NCI-H2107 treated with DMSO at 0.1 percent for 48 hours (cell line): ENCODE measurements at regions not wholly inside any gene's neighbourhood (a gene's known extent, or its start where the extent isn't known, plus 50 kb on each side); places are given as distances from the start of the nearest gene placed in this dataset.

Experiments used
- DNase-seq: peaks from one replicate; lab custom pipeline; 2025; ENCODE audit not compliant: unreplicated experiment; lab: John Stamatoyannopoulos, UW

DNA sequence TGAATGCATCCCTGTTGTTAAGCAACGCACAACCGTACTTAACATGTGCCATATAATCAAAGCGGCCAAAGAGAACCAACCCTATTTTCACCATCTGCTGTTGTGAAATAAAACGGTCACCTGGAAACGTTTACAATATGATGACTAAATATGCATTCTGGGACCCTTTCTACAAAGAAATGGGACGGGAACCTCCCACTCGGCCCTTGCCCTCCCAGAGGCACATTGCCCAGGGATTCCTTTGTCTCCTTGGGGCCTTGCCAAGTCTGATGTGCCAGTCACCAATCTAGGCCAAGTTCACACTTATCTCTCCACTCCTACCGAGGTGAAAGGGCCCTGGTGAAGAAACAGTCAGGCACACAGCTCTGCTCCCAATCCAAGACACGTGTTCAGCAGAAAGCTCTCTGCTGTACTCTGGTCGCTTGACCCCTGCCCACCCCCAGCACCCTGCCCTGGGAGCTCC is 427.4 kb upstream of the JARID2 start:
- DNase-seq, result no peak

- DNase-seq, result no peak
Measured at GRCh38 chr6:14819001-14819400, 426.9 kb upstream of the JARID2 start.

DNA sequence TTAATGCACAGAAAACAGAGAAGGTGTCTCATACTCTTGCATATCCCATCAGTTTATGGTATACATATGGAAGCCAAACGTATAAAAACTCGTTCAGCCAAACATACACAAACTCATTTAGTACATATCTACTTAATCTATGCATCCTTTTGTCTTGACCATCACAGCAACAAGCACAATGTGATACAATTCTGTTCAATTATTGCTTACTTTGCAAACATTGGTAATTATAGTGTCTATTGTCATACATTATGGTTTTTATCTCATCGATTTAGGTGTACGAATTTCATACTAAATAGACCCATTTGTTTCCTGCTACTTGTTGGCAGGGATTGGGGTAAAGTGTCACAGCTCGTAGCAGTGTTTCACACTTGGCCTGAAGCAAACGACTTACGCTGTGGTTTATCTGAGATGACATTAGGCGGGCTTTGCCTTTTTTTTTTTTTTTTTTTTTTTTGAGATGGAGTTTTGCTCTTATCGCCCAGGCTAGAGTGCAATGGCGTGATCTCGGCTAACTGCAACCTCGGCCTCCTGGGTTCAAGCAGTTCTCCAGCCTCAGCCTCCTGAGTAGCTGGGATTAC is 425.9 kb upstream of the JARID2 start:
- no peak for DNase-seq

DNA sequence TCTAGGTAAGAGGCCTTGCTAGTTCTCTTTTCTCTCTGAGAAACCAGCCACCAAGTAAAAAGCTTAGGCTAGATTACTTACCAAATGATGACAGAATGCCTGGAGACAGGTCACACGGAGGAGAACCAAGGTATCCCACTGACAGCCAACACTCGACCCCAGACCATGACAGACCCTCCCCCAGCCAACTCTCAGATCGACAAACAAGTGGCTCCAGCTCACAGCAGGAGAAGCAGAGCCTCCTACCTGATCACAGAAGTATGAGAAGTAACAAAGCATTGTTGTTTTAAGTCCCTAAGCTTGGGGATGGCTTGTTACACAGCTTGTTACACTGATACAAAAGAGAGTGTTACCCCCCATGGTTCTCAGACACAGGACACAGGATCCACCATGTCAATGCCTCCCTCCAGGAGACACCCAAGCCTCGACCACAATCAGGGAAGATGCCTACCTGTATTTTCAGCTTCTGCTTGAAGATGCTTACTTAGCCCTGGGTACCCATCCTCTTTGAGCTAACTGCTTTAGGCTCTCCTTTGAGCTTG is 423.8 kb upstream of the JARID2 start:
- DNase-seq, result no peak

GRCh38 chr6:14822679-14823078 is 423.2 kb upstream of the JARID2 start:
- no peak for DNase-seq

- DNase-seq, result peak; percentile 9
Measured at GRCh38 chr6:14824060-14824459, 421.8 kb upstream of the JARID2 start.

DNA sequence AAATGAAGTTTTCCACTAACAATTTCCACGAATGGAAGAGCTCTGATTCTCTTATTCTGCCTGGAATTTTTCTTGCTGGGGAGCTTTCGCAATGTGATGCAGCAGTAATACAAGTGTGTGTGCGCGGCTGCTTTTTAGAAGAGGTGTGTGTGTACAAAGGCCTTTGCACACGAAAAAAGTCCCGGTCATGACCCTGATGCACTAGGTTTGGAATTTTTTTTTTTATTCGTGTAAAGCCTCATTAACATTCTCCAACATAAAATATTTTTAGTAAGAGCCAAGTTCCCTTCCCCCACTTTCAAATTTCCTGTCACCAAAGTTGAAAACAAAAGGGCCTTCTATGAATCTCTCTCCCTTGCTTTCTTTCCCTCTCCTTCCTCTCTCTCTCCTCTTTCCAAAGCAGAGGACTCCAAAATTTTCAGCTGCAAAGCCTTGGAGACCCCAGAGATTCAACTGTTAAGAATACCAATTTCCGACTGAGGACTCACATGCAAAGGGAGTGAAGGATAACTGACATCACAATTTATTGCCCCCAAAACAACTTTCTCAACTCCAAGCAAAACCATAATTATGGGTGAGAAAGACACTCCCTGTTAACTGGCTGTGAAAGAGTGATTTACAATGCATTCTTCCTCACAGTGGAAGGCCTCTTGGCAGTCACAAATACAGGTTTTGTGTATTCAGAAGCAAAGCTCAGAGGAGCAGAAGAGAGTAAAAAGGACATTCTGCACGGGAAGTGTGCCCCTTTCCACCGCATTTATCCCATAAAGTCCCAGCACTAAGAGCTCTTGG is 421.2 kb upstream of the JARID2 start:
- no peak for DNase-seq

- DNase-seq, result peak; percentile 19
Measured at GRCh38 chr6:14826456-14826855, 419.4 kb upstream of the JARID2 start.

GRCh38 chr6:14827354-14827753 is 418.5 kb upstream of the JARID2 start:
- peak; percentile 3 for DNase-seq

DNA sequence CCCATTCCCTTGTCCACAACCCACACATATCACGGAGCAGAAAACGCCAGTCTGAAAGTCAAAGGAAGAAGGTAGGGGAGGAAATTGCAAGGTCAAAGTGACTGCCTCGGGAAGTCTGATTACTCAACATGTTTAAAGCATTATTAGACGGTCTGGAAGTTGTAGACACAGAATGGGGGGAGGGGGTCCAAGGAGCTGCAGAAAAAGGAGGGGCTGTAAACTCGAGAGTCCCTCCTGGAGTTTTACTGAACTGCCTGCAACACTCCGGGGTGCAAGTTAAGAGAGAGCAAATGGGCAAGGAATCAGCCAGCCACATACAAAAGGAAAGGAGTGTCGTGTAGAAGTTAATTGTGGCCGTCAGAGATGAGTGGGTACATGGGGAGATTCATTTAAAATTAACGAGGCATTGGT is 417.7 kb upstream of the JARID2 start:
- no peak for DNase-seq

DNA sequence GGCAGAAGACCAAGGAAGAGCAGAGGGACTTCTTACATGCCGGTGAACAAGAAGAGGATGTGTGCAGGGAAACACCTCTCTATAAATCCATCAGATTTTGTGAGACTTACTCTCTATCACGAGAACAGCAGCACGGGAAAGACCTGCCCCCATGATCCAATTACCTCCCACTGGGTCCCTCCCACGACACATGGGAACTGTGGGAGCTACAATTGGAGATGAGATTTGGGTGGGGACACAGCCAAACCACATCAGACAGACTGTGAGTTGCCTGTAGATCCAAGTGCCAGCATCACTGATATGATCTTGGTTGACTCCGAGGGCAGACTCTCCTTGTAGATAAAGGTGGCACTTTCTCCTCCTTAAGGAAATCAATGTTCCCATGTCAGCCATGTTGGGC is 414.8 kb upstream of the JARID2 start:
- no peak for DNase-seq

DNA sequence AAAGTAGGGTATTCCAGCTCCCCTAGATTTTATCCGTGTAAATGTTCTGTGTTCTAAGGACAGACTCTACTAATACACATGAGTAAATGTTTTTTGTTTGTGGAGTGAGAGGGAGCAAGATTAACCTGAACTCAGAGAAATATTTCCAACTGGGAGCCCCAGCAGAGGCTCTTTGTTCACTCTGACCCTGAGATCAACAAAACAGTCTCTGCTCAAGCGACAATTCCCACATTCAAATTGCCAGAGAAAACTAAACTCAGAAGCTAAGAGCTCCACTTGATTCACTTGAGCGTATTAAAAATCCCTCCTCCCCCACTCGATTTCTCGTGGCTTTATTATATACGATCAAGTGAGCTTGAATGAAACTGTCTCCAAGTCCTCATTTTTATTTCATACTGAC is 413.9 kb upstream of the JARID2 start:
- DNase-seq, result peak; percentile 25

- no peak for DNase-seq
Measured at GRCh38 chr6:14832427-14832826, 413.4 kb upstream of the JARID2 start.

DNA sequence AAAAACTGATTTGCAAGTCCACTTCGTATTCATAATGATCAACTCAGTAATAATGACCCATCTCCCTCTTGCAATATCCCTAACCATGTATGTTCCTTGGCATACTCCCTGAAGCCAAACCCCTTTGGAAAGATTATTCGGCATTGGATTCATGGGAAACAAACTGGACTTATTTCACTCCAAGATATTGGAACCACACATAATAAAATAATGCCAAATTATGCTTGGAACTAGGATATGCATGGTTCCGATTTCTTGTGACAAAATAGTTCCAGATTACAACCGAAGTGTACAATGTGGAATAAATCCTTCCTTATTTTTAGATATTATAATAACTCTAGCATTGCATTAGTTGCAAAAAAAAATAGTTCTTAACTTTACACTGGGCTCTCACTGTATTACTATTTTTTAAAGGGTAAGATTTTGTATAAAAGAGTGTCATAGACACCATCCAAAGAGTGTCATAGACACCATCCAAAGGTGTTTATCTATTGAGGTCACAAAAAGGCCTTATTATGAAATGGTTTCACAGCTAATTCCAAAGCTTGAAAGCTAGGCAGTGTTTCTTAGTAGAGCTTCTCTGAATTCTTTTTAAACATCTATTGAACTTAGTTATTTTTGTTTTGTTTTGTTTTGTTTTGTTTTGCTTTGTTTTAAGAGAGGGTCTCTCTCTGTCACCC is 410.9 kb upstream of the JARID2 start:
- no peak for DNase-seq

- DNase-seq, result no peak
Measured at GRCh38 chr6:14837435-14837834, 408.4 kb upstream of the JARID2 start.

DNA sequence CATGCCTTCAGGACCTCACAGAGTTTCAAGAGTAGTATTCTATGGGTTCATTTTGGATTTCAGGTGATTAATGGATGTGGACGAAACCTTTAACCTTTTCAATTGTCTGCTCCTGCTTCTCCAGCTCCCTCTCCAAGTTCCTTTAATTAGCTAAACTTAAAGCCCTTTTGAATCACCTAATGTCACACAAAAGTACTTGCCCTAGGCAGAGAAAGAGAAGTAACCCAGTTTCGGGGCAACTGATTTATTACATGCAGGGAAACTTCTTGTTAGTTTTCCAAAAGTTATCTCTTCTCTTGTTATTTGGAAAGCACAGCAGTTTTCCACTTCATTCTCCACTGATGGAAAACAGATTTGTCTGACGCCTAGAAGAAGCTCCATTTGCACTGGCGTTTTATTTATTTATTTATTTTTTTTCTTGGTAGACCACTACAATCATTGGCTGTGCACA is 407.7 kb upstream of the JARID2 start:
- no peak for DNase-seq

GRCh38 chr6:14841901-14842421 is 403.9 kb upstream of the JARID2 start:
- no peak for DNase-seq

DNA sequence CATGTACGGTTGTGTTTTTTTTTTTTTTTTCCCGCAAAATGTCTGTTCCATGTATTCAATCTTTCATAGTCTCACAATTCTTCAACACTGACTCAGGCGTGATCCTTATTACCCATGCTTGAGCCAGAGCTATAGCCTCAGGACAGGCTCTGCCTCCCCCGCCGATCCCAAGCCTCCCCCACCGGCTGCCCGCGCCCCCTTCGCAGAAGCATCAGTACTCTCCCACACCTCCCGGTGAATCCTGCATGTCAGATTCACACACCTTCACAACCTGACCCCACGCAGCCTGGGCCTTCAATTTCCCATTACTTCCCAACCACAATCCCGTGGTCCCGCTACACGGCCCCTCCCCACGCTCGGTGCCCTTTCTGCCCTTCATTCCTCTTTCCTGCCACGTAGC is 401.5 kb upstream of the JARID2 start:
- DNase-seq, result no peak

- no peak for DNase-seq
Measured at GRCh38 chr6:14848019-14848418, 397.9 kb upstream of the JARID2 start.

DNA sequence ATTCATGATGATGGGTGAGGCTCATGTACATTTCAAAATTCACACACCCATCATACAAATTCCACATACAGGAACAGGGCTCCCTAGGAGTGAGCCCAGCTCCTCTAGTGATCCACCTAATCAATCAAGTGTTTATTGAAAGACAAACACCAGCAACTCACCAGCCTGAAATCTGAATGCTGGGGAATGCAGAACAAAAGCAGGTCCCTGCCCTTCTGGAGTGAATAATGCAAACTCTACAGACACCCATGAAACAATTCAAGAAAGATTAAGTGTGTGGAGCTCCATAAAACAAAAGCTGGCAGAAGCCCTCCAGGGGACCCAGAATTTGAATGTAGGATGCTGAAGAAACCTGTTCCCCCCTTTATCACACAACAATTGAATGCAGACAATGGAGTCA is 396.7 kb upstream of the JARID2 start:
- no peak for DNase-seq

DNA sequence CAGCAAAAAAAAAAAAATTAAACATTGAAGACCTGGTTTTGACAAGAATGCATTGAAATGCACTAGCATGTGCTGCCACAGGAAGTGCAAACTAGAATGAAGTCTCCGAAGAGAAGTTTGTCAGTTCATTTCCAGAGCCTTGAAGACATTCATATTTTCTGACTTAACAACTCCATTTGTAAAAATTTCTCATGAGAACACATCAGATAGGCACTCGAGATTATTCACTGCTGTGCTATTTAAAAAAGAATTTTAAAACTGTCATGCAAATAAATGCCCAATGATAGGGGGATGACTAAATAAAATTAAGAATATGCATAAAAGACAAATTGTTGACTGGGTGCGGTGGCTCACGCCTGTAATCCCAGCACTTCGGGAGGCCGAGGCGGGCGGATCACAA is 394.6 kb upstream of the JARID2 start:
- DNase-seq, result no peak

- DNase-seq, result no peak
Measured at GRCh38 chr6:14852375-14852774, 393.5 kb upstream of the JARID2 start.
